CMK (cell line): ENCODE measurements at regions not wholly inside any gene's neighbourhood (a gene's known extent, or its start where the extent isn't known, plus 50 kb on each side); places are given as distances from the start of the nearest gene placed in this dataset.
"Not testable (repeated sequence)": the region's sequence is repeated elsewhere in the genome, so short reads cannot be mapped to it uniquely, and the experiment has no call there.

Source experiments
- DNase-seq: peaks from one replicate; pipeline ENCODE4 v3.0.0-alpha.2; 2010; ENCODE audit warnings: low read depth

- DNase-seq = no peak
Observed at GRCh38 chr3:145429546-145429945, 731.4 kb downstream of the PLOD2 start.

GRCh38 chr3:145448436-145448835 lies 712.5 kb downstream of the PLOD2 start:
- DNase-seq = no peak

GRCh38 chr3:145450018-145450682 lies 710.8 kb downstream of the PLOD2 start:
- DNase-seq = no peak

- no peak for DNase-seq
Observed at GRCh38 chr3:145457825-145458552, 703.0 kb downstream of the PLOD2 start.

GRCh38 chr3:145459681-145460080 lies 701.3 kb downstream of the PLOD2 start:
- DNase-seq = not testable (repeated sequence)

GRCh38 chr3:145471976-145472375 lies 689.0 kb downstream of the PLOD2 start:
- DNase-seq = no peak

GRCh38 chr3:145482735-145483134 lies 678.2 kb downstream of the PLOD2 start:
- DNase-seq = not testable (repeated sequence)

- DNase-seq = no peak
Observed at GRCh38 chr3:145483992-145484391, 677.0 kb downstream of the PLOD2 start.

GRCh38 chr3:145489011-145489410 lies 672.0 kb downstream of the PLOD2 start:
- no peak for DNase-seq

- no peak for DNase-seq
Observed at GRCh38 chr3:145490088-145491048, 670.6 kb downstream of the PLOD2 start.

GRCh38 chr3:145492456-145492855 lies 668.5 kb downstream of the PLOD2 start:
- DNase-seq = no peak

- DNase-seq = not testable (repeated sequence)
Observed at GRCh38 chr3:145517416-145517815, 643.6 kb downstream of the PLOD2 start.

GRCh38 chr3:145518639-145519038 lies 642.3 kb downstream of the PLOD2 start:
- no peak for DNase-seq

- no peak for DNase-seq
Observed at GRCh38 chr3:145519398-145520047, 641.5 kb downstream of the PLOD2 start.

GRCh38 chr3:145522179-145522578 lies 638.8 kb downstream of the PLOD2 start:
- DNase-seq = no peak

- DNase-seq = no peak
Observed at GRCh38 chr3:145522893-145523651, 637.9 kb downstream of the PLOD2 start.

- no peak for DNase-seq
Observed at GRCh38 chr3:145531548-145531947, 629.4 kb downstream of the PLOD2 start.

- DNase-seq = no peak
Observed at GRCh38 chr3:145533696-145534095, 627.3 kb downstream of the PLOD2 start.

GRCh38 chr3:145536461-145536860 lies 624.5 kb downstream of the PLOD2 start:
- no peak for DNase-seq

GRCh38 chr3:145550522-145550921 lies 610.5 kb downstream of the PLOD2 start:
- no peak for DNase-seq

GRCh38 chr3:145557405-145557804 lies 603.6 kb downstream of the PLOD2 start:
- no peak for DNase-seq
